HEK293 (cell line): ENCODE measurements at regions not wholly inside any gene's neighbourhood (a gene's known extent, or its start where the extent isn't known, plus 50 kb on each side); places are given as distances from the start of the nearest gene placed in this dataset.
A peak's percentile ranks its signal among the peaks of the same experiment; 100 is the strongest.

Experiments
- CTCF ChIA-PET: fragments of 350-600 bp; formaldehyde crosslinking; extraction: SDS; loops from one replicate; lab custom pipeline; 2021; ENCODE audit warnings: antibody characterized with exemption; lab: Yijun Ruan, JAX
- POLR2A ChIA-PET: fragments of 300-600 bp; formaldehyde crosslinking; extraction: SDS; loops from one replicate; lab custom pipeline; 2020; ENCODE audit warnings: antibody characterized with exemption, inconsistent platforms; lab: Yijun Ruan, JAX
- H3K27ac ChIP-seq: fragments of 200-500 bp; sonication (Bioruptor generic); 2 replicates; pipeline ENCODE4 v1.5.1; 2014; ENCODE audit warnings: low read depth, low read length, control low read depth, inconsistent platforms; ENCODE audit errors: extremely low read depth
- H3K36me3 ChIP-seq, 2 experiments: fragments of 200-500 bp in 1 of 2; sonication (Bioruptor generic) in 1 of 2; 1 replicate in 1 of 2; 2 replicates in 1 of 2; pipeline ENCODE4 v1.5.1; 2014 to 2017; ENCODE audit warnings: inconsistent platforms in 2 of 2, low read length in 2 of 2; ENCODE audit not compliant: control insufficient read depth in 2 of 2, insufficient read depth in 1 of 2
- H3K4me1 ChIP-seq: fragments of 200-500 bp; sonication (Bioruptor generic); 2 replicates; pipeline ENCODE4 v1.5.1; 2014; ENCODE audit warnings: mild to moderate bottlenecking, low read length, inconsistent platforms; ENCODE audit not compliant: control insufficient read depth, insufficient read depth
- H3K4me3 ChIP-seq: 2 replicates; pipeline ENCODE4 v1.5.1; 2011; ENCODE audit warnings: low read depth, mild to moderate bottlenecking, control low read depth, low read length, moderate library complexity
- H3K9me3 ChIP-seq: fragments of 200-500 bp; sonication (Bioruptor generic); 2 replicates; pipeline ENCODE4 v1.5.1; 2014; ENCODE audit warnings: low read depth, low read length, inconsistent platforms; ENCODE audit not compliant: control insufficient read depth, insufficient read depth
- BCL11A ChIP-seq: fragments of 450-650 bp; formaldehyde crosslinking; IDR thresholded peaks from 2 replicates; pipeline ENCODE4 v1.5.1; 2016; ENCODE audit warnings: low read depth, missing biosample characterization, missing genetic modification characterization
- KLF7 ChIP-seq: fragments of 450-650 bp; formaldehyde crosslinking; IDR thresholded peaks from 2 replicates; pipeline ENCODE4 v1.5.1; 2016; ENCODE audit warnings: missing biosample characterization, missing genetic modification characterization, borderline replicate concordance
- KLF8 ChIP-seq: fragments of 450-650 bp; formaldehyde crosslinking; IDR thresholded peaks from 2 replicates; pipeline ENCODE4 v1.5.1; 2016; ENCODE audit warnings: missing biosample characterization, missing genetic modification characterization
- SCRT2 ChIP-seq: fragments of 450-650 bp; formaldehyde crosslinking; IDR thresholded peaks from 2 replicates; pipeline ENCODE4 v1.5.1; 2016; ENCODE audit warnings: missing biosample characterization, missing genetic modification characterization
- ZBTB17 ChIP-seq: fragments of 450-650 bp; formaldehyde crosslinking; IDR thresholded peaks from 2 replicates; pipeline ENCODE4 v1.5.1; 2016; ENCODE audit warnings: missing biosample characterization, missing genetic modification characterization
- ZBTB7A ChIP-seq: fragments of 450-650 bp; formaldehyde crosslinking; IDR thresholded peaks from 2 replicates; pipeline ENCODE4 v1.5.1; 2016; ENCODE audit warnings: low read depth, missing biosample characterization, missing genetic modification characterization
- ZBTB8A ChIP-seq: fragments of 450-650 bp; formaldehyde crosslinking; IDR thresholded peaks from 2 replicates; pipeline ENCODE4 v1.5.1; 2016; ENCODE audit warnings: missing biosample characterization, missing genetic modification characterization
- ZFP3 ChIP-seq: fragments of 450-650 bp; formaldehyde crosslinking; IDR thresholded peaks from 2 replicates; pipeline ENCODE4 v1.5.1; 2016; ENCODE audit warnings: low read depth, missing biosample characterization, missing genetic modification characterization
- ZFP41 ChIP-seq: fragments of 450-650 bp; formaldehyde crosslinking; IDR thresholded peaks from 2 replicates; pipeline ENCODE4 v1.5.1; 2016; ENCODE audit warnings: missing biosample characterization, missing genetic modification characterization, borderline replicate concordance
- ZNF10 ChIP-seq: fragments of 450-650 bp; formaldehyde crosslinking; IDR thresholded peaks from 2 replicates; pipeline ENCODE4 v1.5.1; 2017; ENCODE audit warnings: missing biosample characterization, missing genetic modification characterization
- ZNF132 ChIP-seq: fragments of 450-650 bp; formaldehyde crosslinking; IDR thresholded peaks from 2 replicates; pipeline ENCODE4 v1.5.1; 2017; ENCODE audit warnings: missing biosample characterization, missing genetic modification characterization, borderline replicate concordance
- ZNF16 ChIP-seq: fragments of 450-650 bp; formaldehyde crosslinking; IDR thresholded peaks from 2 replicates; pipeline ENCODE4 v1.5.1; 2016; ENCODE audit warnings: low read depth, missing biosample characterization, missing genetic modification characterization
- ZNF24 ChIP-seq: fragments of 450-650 bp; formaldehyde crosslinking; IDR thresholded peaks from 2 replicates; pipeline ENCODE4 v1.5.1; 2016; ENCODE audit warnings: missing biosample characterization, missing genetic modification characterization
- ZNF311 ChIP-seq: fragments of 450-650 bp; formaldehyde crosslinking; IDR thresholded peaks from 2 replicates; pipeline ENCODE4 v1.5.1; 2017; ENCODE audit warnings: missing biosample characterization, missing genetic modification characterization, borderline replicate concordance
- ZNF544 ChIP-seq: fragments of 450-650 bp; formaldehyde crosslinking; IDR thresholded peaks from 2 replicates; pipeline ENCODE4 v1.5.0; 2017; ENCODE audit warnings: missing biosample characterization, missing genetic modification characterization
- ZNF600 ChIP-seq: fragments of 450-650 bp; formaldehyde crosslinking; IDR thresholded peaks from 2 replicates; pipeline ENCODE4 v1.5.1; 2016; ENCODE audit warnings: missing biosample characterization, missing genetic modification characterization
- ZNF677 ChIP-seq: fragments of 450-650 bp; IDR thresholded peaks from 2 replicates; pipeline ENCODE4 v1.5.0; 2018; ENCODE audit warnings: missing biosample characterization, mild to moderate bottlenecking, missing genetic modification characterization, moderate library complexity
- ZNF830 ChIP-seq: fragments of 450-650 bp; IDR thresholded peaks from 2 replicates; pipeline ENCODE4 v1.5.0; 2018; ENCODE audit warnings: missing biosample characterization, missing genetic modification characterization, low read depth, mild to moderate bottlenecking, moderate library complexity
- TF ChIP-seq, protein P1 (sequence below): fragments of 450-650 bp; formaldehyde crosslinking; IDR thresholded peaks from 2 replicates; pipeline ENCODE4 v1.5.1; 2017; ENCODE audit warnings: missing biosample characterization, missing genetic modification characterization
- TF ChIP-seq, protein P2 (sequence below): fragments of 450-650 bp; formaldehyde crosslinking; IDR thresholded peaks from 2 replicates; pipeline ENCODE4 v1.5.1; 2016; ENCODE audit warnings: missing biosample characterization, missing genetic modification characterization
- TF ChIP-seq, protein P3 (sequence below): fragments of 450-650 bp; formaldehyde crosslinking; IDR thresholded peaks from 2 replicates; pipeline ENCODE4 v1.5.1; 2016; ENCODE audit warnings: missing biosample characterization, missing genetic modification characterization

DNA sequence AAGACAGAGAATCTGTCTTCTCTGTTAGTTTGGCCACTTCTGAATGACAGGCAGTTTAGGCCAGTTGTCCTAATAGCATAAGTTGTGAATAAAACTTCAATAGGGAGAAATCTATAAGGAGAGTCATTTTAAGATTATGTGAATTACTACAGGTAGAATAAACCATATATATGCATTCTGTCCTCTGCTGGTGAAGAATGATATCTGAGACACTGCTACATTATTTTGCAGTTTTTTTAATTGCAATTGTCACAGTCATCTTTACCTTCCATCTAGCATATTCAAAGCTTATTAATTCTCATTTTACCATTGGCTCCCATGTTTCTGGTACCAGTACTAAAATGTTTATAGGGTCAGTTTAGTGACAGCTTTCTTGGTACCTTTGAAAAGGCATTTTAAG, 519.6 kb upstream of the DEPDC1 start:
- ChIA-PET POLR2A (no interaction called here), CTCF (interaction anchor here (0.6 kb wide), 1 partner anchor 29 kb away, joined by 3 read pairs; no protein-coding TSS in a partner anchor)
- H3K36me3 ChIP-seq, result no peaks in the 10 kb centered on the region
- no peaks in the 10 kb centered on the region for H3K4me1 ChIP-seq
- no peak overlapping the region for H3K4me3 ChIP-seq
- TF ChIP-seq ZNF677 (tag by site-specific recombination), result no peak
- no peak for TF ChIP-seq KLF8 (tag by site-specific recombination)
- TF ChIP-seq ZNF600 (tag by site-specific recombination), result no peak
- no peak for TF ChIP-seq ZNF24
- no peak for TF ChIP-seq ZBTB7A (tag by site-specific recombination)
- TF ChIP-seq, protein P1, sequence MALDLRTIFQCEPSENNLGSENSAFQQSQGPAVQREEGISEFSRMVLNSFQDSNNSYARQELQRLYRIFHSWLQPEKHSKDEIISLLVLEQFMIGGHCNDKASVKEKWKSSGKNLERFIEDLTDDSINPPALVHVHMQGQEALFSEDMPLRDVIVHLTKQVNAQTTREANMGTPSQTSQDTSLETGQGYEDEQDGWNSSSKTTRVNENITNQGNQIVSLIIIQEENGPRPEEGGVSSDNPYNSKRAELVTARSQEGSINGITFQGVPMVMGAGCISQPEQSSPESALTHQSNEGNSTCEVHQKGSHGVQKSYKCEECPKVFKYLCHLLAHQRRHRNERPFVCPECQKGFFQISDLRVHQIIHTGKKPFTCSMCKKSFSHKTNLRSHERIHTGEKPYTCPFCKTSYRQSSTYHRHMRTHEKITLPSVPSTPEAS (tag by site-specific recombination), result no peak
- TF ChIP-seq KLF7 (tag by site-specific recombination), result no peak
- TF ChIP-seq ZNF132 (tag by site-specific recombination), result no peak
- no peak for TF ChIP-seq BCL11A (tag by site-specific recombination)
- TF ChIP-seq, protein P2, sequence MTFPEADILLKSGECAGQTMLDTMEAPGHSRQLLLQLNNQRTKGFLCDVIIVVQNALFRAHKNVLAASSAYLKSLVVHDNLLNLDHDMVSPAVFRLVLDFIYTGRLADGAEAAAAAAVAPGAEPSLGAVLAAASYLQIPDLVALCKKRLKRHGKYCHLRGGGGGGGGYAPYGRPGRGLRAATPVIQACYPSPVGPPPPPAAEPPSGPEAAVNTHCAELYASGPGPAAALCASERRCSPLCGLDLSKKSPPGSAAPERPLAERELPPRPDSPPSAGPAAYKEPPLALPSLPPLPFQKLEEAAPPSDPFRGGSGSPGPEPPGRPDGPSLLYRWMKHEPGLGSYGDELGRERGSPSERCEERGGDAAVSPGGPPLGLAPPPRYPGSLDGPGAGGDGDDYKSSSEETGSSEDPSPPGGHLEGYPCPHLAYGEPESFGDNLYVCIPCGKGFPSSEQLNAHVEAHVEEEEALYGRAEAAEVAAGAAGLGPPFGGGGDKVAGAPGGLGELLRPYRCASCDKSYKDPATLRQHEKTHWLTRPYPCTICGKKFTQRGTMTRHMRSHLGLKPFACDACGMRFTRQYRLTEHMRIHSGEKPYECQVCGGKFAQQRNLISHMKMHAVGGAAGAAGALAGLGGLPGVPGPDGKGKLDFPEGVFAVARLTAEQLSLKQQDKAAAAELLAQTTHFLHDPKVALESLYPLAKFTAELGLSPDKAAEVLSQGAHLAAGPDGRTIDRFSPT (tag by site-specific recombination), result no peak
- TF ChIP-seq ZBTB17 (tag by site-specific recombination), result no peak
- H3K9me3 ChIP-seq, result no peaks in the 10 kb centered on the region
- H3K27ac ChIP-seq, result no peak overlapping the region

DNA sequence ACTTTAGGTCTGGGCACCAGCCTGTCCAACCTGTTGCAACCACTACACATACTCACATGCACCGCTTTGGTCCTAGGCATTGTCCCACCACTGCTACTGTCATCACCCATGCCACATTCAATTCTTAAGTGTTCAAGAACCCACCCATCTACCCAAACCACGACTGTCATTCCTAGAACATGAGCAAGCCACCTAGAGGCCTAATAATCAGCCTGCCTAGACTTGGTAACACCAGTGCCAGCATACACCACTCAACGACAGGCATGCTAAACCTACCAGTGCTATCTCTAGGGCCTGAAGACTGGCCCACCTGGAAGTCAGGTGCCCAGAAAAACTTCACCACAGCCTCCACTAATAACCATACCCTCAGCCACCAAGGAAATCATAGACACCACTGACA, 532.8 kb upstream of the DEPDC1 start:
- CTCF ChIA-PET, result no interaction called here
- no peaks in the 10 kb centered on the region for H3K4me1 ChIP-seq
- H3K4me3 ChIP-seq, result no peak overlapping the region
- H3K36me3 ChIP-seq, result no peaks in the 10 kb centered on the region
- POLR2A ChIA-PET, result no interaction called here
- H3K27ac ChIP-seq, result no peak overlapping the region
- no peaks in the 10 kb centered on the region for H3K9me3 ChIP-seq
- TF ChIP-seq ZBTB8A (tag by site-specific recombination) (no peak), SCRT2 (tag by site-specific recombination) (peak; percentile 61)
- TF ChIP-seq, all 188 proteins: peak for 1

DNA sequence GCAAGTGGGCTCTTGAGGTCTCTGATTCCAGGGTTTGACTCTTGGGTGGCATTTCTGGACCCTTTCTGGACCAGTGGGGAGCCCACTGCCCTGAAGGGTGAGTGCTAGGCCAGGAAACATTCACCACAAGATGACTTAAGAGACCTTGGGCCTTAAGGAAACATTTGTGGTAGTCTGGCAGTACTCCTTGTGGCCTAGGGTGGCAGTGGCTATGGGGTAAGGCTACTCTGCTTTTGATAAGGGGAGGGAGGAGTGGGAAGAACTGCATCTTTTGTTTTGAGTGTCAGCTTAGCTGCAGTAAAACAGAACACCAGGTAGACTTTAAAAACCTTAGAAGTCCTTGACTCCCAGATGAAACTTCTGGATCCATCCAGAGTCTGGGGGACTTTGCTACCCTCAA, 529.3 kb upstream of the LRRC7 start:
- ChIA-PET POLR2A (no interaction called here), CTCF (no interaction called here)
- H3K4me3 ChIP-seq, result no peak overlapping the region
- H3K9me3 ChIP-seq, result no peaks in the 10 kb centered on the region
- TF ChIP-seq ZNF830 (tag by site-specific recombination), result no peak
- TF ChIP-seq, protein P3, sequence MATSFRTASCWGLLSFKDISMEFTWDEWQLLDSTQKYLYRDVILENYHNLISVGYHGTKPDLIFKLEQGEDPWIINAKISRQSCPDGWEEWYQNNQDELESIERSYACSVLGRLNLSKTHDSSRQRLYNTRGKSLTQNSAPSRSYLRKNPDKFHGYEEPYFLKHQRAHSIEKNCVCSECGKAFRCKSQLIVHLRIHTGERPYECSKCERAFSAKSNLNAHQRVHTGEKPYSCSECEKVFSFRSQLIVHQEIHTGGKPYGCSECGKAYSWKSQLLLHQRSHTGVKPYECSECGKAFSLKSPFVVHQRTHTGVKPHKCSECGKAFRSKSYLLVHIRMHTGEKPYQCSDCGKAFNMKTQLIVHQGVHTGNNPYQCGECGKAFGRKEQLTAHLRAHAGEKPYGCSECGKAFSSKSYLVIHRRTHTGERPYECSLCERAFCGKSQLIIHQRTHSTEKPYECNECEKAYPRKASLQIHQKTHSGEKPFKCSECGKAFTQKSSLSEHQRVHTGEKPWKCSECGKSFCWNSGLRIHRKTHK (tag by site-specific recombination), result no peak
- no peak for TF ChIP-seq ZNF311
- no peak for TF ChIP-seq ZNF16
- no peak for TF ChIP-seq ZNF10
- TF ChIP-seq ZNF677 (tag by site-specific recombination), result no peak
- no peak for TF ChIP-seq ZFP41 (tag by site-specific recombination)
- no peak for TF ChIP-seq ZNF544 (tag by site-specific recombination)
- TF ChIP-seq KLF8 (tag by site-specific recombination), result no peak
- no peak for TF ChIP-seq ZFP3
- H3K36me3 ChIP-seq, result no peaks in the 10 kb centered on the region
- no peak overlapping the region for H3K27ac ChIP-seq
- H3K4me1 ChIP-seq, result no peaks in the 10 kb centered on the region
